H9 (cell line): ENCODE measurements at regions not wholly inside any gene's neighbourhood (a gene's known extent, or its start where the extent isn't known, plus 50 kb on each side); places are given as distances from the start of the nearest gene placed in this dataset.
A peak's percentile ranks its signal among the peaks of the same experiment; 100 is the strongest.

ENCODE experiments used
- DNase-seq: peaks from one replicate; pipeline ENCODE4 v3.0.0-alpha.2; 2017
- H2AFZ ChIP-seq: one replicate; pipeline ENCODE4 v1.6.1; 2013; ENCODE audit warnings: mild to moderate bottlenecking, low read length, control low read depth, moderate library complexity
- H2AK5ac ChIP-seq: 2 replicates; pipeline ENCODE4 v1.6.1; 2013; ENCODE audit warnings: low read length, control low read depth, mixed read lengths; ENCODE audit not compliant: insufficient read length
- H2BK120ac ChIP-seq: one replicate; pipeline ENCODE4 v1.6.1; 2013; ENCODE audit warnings: low read depth, mild to moderate bottlenecking, low read length, control low read depth, inconsistent platforms; ENCODE audit not compliant: poor library complexity, severe bottlenecking
- H2BK12ac ChIP-seq: 2 replicates; pipeline ENCODE4 v1.6.1; 2013; ENCODE audit warnings: low read length, control low read depth, mixed read lengths, low read depth; ENCODE audit not compliant: insufficient read length
- H2BK15ac ChIP-seq: 2 replicates; pipeline ENCODE4 v1.6.1; 2013; ENCODE audit warnings: low read depth, low read length, control low read depth
- H2BK20ac ChIP-seq: one replicate; pipeline ENCODE4 v1.6.1; 2013; ENCODE audit warnings: low read depth, mild to moderate bottlenecking, low read length, control low read depth, inconsistent platforms; ENCODE audit not compliant: poor library complexity, severe bottlenecking
- H2BK5ac ChIP-seq: 2 replicates; pipeline ENCODE4 v1.6.1; 2013; ENCODE audit warnings: low read length, control low read depth, mixed read lengths; ENCODE audit not compliant: insufficient read length
- H3K14ac ChIP-seq: 2 replicates; pipeline ENCODE4 v1.6.1; 2013; ENCODE audit warnings: low read length, control low read depth; ENCODE audit not compliant: insufficient read depth
- H3K18ac ChIP-seq: 2 replicates; pipeline ENCODE4 v1.6.1; 2013; ENCODE audit warnings: low read depth, mild to moderate bottlenecking, mixed read lengths, low read length, control low read depth; ENCODE audit not compliant: insufficient read length
- H3K23ac ChIP-seq: 2 replicates; pipeline ENCODE4 v1.6.1; 2013; ENCODE audit warnings: low read length, control low read depth, mixed read lengths, low read depth; ENCODE audit not compliant: insufficient read length
- H3K23me2 ChIP-seq: 2 replicates; pipeline ENCODE4 v1.6.1; 2013; ENCODE audit warnings: low read depth, mild to moderate bottlenecking, mixed read lengths, low read length, control low read depth; ENCODE audit not compliant: insufficient read length, poor library complexity, severe bottlenecking
- H3K27ac ChIP-seq: 2 replicates; pipeline ENCODE4 v1.5.1; 2013; ENCODE audit warnings: low read length, control low read depth, mixed read lengths, low read depth; ENCODE audit not compliant: insufficient read length
- H3K27me3 ChIP-seq: 2 replicates; pipeline ENCODE4 v1.6.1; 2013; ENCODE audit warnings: low read length, control low read depth, inconsistent platforms; ENCODE audit not compliant: insufficient read depth
- H3K4ac ChIP-seq: 2 replicates; pipeline ENCODE4 v1.6.1; 2013; ENCODE audit warnings: low read depth, mild to moderate bottlenecking, control low read depth, inconsistent platforms, low read length, moderate library complexity
- H3K4me1 ChIP-seq: 2 replicates; pipeline ENCODE4 v1.6.1; 2013; ENCODE audit warnings: low read length, control low read depth, inconsistent platforms; ENCODE audit not compliant: insufficient read depth
- H3K4me2 ChIP-seq: 2 replicates; pipeline ENCODE4 v1.6.1; 2013; ENCODE audit warnings: low read length, control low read depth, mixed read lengths; ENCODE audit not compliant: insufficient read length, insufficient read depth
- H3K56ac ChIP-seq: 2 replicates; pipeline ENCODE4 v1.6.1; 2013; ENCODE audit warnings: low read depth, mild to moderate bottlenecking, mixed read lengths, low read length, control low read depth; ENCODE audit not compliant: insufficient read length
- H3K79me1 ChIP-seq: 2 replicates; pipeline ENCODE4 v1.6.1; 2013; ENCODE audit warnings: low read depth, mild to moderate bottlenecking, moderate library complexity, low read length, control low read depth, inconsistent platforms; ENCODE audit not compliant: insufficient read depth, poor library complexity, severe bottlenecking
- H3K79me2 ChIP-seq: 2 replicates; pipeline ENCODE4 v1.6.1; 2013; ENCODE audit warnings: low read length, control low read depth, inconsistent platforms; ENCODE audit not compliant: insufficient read depth
- H3K9ac ChIP-seq: 2 replicates; pipeline ENCODE4 v1.6.1; 2013; ENCODE audit warnings: low read length, control low read depth, mixed read lengths; ENCODE audit not compliant: insufficient read length; ENCODE audit errors: extremely low read depth
- H3K9me3 ChIP-seq: one replicate; pipeline ENCODE4 v1.6.1; 2013; ENCODE audit warnings: low read depth, low read length, inconsistent platforms; ENCODE audit not compliant: control insufficient read depth
- H3T11ph ChIP-seq: one replicate; pipeline ENCODE4 v1.6.1; 2013; ENCODE audit warnings: mild to moderate bottlenecking, low read length, control low read depth, inconsistent platforms
- H4K20me1 ChIP-seq: one replicate; pipeline ENCODE4 v1.6.1; 2013; ENCODE audit not compliant: control insufficient read depth, insufficient read length, insufficient read depth
- H4K5ac ChIP-seq: 2 replicates; pipeline ENCODE4 v1.6.1; 2013; ENCODE audit warnings: low read depth, mild to moderate bottlenecking, mixed read lengths, low read length, control low read depth; ENCODE audit not compliant: insufficient read length
- H4K8ac ChIP-seq: replicated peaks from 2 replicates; pipeline ENCODE4 v1.6.1; 2013; ENCODE audit warnings: low read length, control low read depth, mixed read lengths, low read depth; ENCODE audit not compliant: insufficient read length
- H4K91ac ChIP-seq: 2 replicates; pipeline ENCODE4 v1.6.1; 2013; ENCODE audit warnings: low read depth, mild to moderate bottlenecking, moderate library complexity, mixed read lengths, low read length, control low read depth; ENCODE audit not compliant: insufficient read length
- H3K27ac Mint-ChIP-seq, 3 experiments: 2 replicates in 2 of 3; 3 replicates in 1 of 3; pipeline ENCODE4 v1.8.0; 2020 to 2021; ENCODE audit warnings: mixed read lengths in 3 of 3, mild to moderate bottlenecking in 1 of 3, moderate library complexity in 1 of 3
- H3K27me3 Mint-ChIP-seq: 2 replicates; pipeline ENCODE4 v1.8.0; 2021; ENCODE audit warnings: low read depth, mild to moderate bottlenecking, moderate library complexity, mixed read lengths
- H3K36me3 Mint-ChIP-seq, 3 experiments: 2 replicates in 2 of 3; 3 replicates in 1 of 3; pipeline ENCODE4 v1.8.0; 2020 to 2021; ENCODE audit warnings: low read depth in 3 of 3, mixed read lengths in 3 of 3; ENCODE audit not compliant: insufficient read depth in 1 of 3
- H3K4me1 Mint-ChIP-seq, 2 experiments: 2 replicates each; pipeline ENCODE4 v1.8.0; 2020; ENCODE audit warnings: mixed read lengths in 2 of 2
- H3K4me3 Mint-ChIP-seq, 2 experiments: 2 replicates in 1 of 2; 3 replicates in 1 of 2; pipeline ENCODE4 v1.8.0; 2020 to 2021; ENCODE audit warnings: mild to moderate bottlenecking in 2 of 2, mixed read lengths in 2 of 2, moderate library complexity in 1 of 2
- H3K9me3 Mint-ChIP-seq, 2 experiments: 2 replicates in 1 of 2; 3 replicates in 1 of 2; pipeline ENCODE4 v1.8.0; 2020; ENCODE audit warnings: mild to moderate bottlenecking in 2 of 2, mixed read lengths in 2 of 2, moderate library complexity in 1 of 2
- CTCF ChIP-seq: fragments of 200-600 bp; sonication (generic); conservative IDR thresholded peaks from 3 replicates; pipeline ENCODE4 v1.8.0; 2021; ENCODE audit warnings: antibody characterized with exemption, mild to moderate bottlenecking

- Histone ChIP-seq H3T11ph (no peak overlapping the region), H3K79me2 (no peaks in the 10 kb centered on the region), H2AFZ (no peak overlapping the region), H4K8ac (no peak overlapping the region), H2BK15ac (no peak overlapping the region), H3K4ac (no peak overlapping the region), H2BK20ac (no peak overlapping the region), H3K79me1 (no peaks in the 10 kb centered on the region), H3K9ac (no peak overlapping the region), H3K56ac (no peak overlapping the region), H2AK5ac (no peak overlapping the region), H2BK12ac (no peak overlapping the region), H2BK5ac (no peak overlapping the region), H4K20me1 (no peaks in the 10 kb centered on the region), H3K23ac (no peak overlapping the region), H3K4me2 (no peak overlapping the region), H3K9me3 (peaks cover 36% of the 10 kb centered on the region), H4K5ac (no peak overlapping the region), H3K27me3 (0 out of 2 replicates have a peak, but pooled peaks cover 2% of the 10 kb centered on the region), H3K27ac (no peak overlapping the region), H3K14ac (no peak overlapping the region), H3K23me2 (no peaks in the 10 kb centered on the region), H3K4me1 (no peaks in the 10 kb centered on the region; the same call in 1 of the 2 replicates), H3K18ac (no peak overlapping the region), H4K91ac (no peak overlapping the region), H2BK120ac (no peak overlapping the region)
- Mint-ChIP-seq H3K27me3 (no peaks in the 10 kb centered on the region), H3K27ac (peak overlapping the region in 2 of 3 experiments; percentile 57 to 87; a peak in 4 of 7 replicates), H3K9me3 (peaks cover 66 to 74% of the 10 kb centered on the region in 2 experiments), H3K4me1 (peaks cover 23 to 29% of the 10 kb centered on the region in 2 experiments), H3K4me3 (no peak overlapping the region), H3K36me3 (peaks cover 2 to 9% (median 7%) of the 10 kb centered on the region in 3 experiments; a peak in 6 of 7 replicates)
- TF ChIP-seq CTCF, result no peak
- DNase-seq, result no peak
Measured at GRCh38 chrX:63959975-63960374, 175.0 kb upstream of the ARHGEF9 start.
